ENCODE measurements at regions not wholly inside any gene's neighbourhood (a gene's known extent, or its start where the extent isn't known, plus 50 kb on each side); places are given as distances from the start of the nearest gene placed in this dataset.

- Histone ChIP-seq H3K36me3 (ENCODE audit: insufficient read depth, low read length) (no peaks in the 10 kb centered on the region), H3K27me3 (ENCODE audit: insufficient read depth, low read depth, low read length) (no peaks in the 10 kb centered on the region), H3K79me2 (replicated peaks; ENCODE audit: insufficient read depth, low read length) (no peaks in the 10 kb centered on the region), H4K20me1 (ENCODE audit: insufficient read depth) (no peaks in the 10 kb centered on the region), H3K9me3 (ENCODE audit: low read length) (no peaks in the 10 kb centered on the region), H3K27ac (ENCODE audit: low read length) (no peak overlapping the region), H2AFZ (ENCODE audit: low read depth, low read length) (no peak overlapping the region), H3F3A (ENCODE audit: insufficient read depth, low read length, poor library complexity, severe bottlenecking) (no peaks in the 10 kb centered on the region), H3K9me2 (ENCODE audit: insufficient read depth, low read length) (no peaks in the 10 kb centered on the region), H3K4me3 (ENCODE audit: low read length) (no peak overlapping the region), H3K4me2 (ENCODE audit: low read length) (no peak overlapping the region), H3K9ac (ENCODE audit: low read length) (no peak overlapping the region)
- peak; percentile 30 for TF ChIP-seq RAD21 (conservative IDR thresholded peaks at IDR 0.05)
- no peak for TF ChIP-seq TAF1 (IDR thresholded peaks at IDR 0.05; ENCODE audit: low read depth)
Observed at GRCh38 chr13:79112016-79112415, 294.0 kb downstream of the RBM26 start.

GRCh38 chr13:79108914-79109643, 297.0 kb downstream of the RBM26 start:
- Histone ChIP-seq H3K36me3 (ENCODE audit: insufficient read depth, low read length) (no peaks in the 10 kb centered on the region), H3K4me3 (ENCODE audit: low read length) (no peak overlapping the region), H3K27ac (ENCODE audit: low read length) (no peak overlapping the region), H3K9ac (ENCODE audit: low read length) (no peak overlapping the region), H3F3A (ENCODE audit: insufficient read depth, low read length, poor library complexity, severe bottlenecking) (no peaks in the 10 kb centered on the region), H3K4me2 (ENCODE audit: low read length) (no peak overlapping the region), H4K20me1 (ENCODE audit: insufficient read depth) (no peaks in the 10 kb centered on the region), H2AFZ (ENCODE audit: low read depth, low read length) (no peak overlapping the region), H3K79me2 (replicated peaks; ENCODE audit: insufficient read depth, low read length) (no peaks in the 10 kb centered on the region), H3K9me3 (ENCODE audit: low read length) (no peaks in the 10 kb centered on the region), H3K27me3 (ENCODE audit: insufficient read depth, low read depth, low read length) (no peaks in the 10 kb centered on the region), H3K9me2 (ENCODE audit: insufficient read depth, low read length) (no peaks in the 10 kb centered on the region)
- TF ChIP-seq EP300 (conservative IDR thresholded peaks at IDR 0.05; ENCODE audit: poor library complexity, severe bottlenecking) (no peak), RAD21 (conservative IDR thresholded peaks at IDR 0.05) (no peak), SMC3 (conservative IDR thresholded peaks at IDR 0.05; ENCODE audit: poor library complexity) (no peak), POLR2AphosphoS5 (IDR thresholded peaks at IDR 0.05) (no peak), CTCF (IDR thresholded peaks at IDR 0.05; ENCODE audit: poor library complexity, severe bottlenecking) (no peak), REST (IDR thresholded peaks at IDR 0.05; ENCODE audit: borderline replicate concordance) (no peak), EZH2 (IDR thresholded peaks at IDR 0.05; ENCODE audit: borderline replicate concordance, insufficient read depth, low read length, poor library complexity, severe bottlenecking) (no peak)

GRCh38 chr13:79098596-79098995, 307.5 kb downstream of the RBM26 start:
- no peak overlapping the region for H3K27ac ChIP-seq (ENCODE audit: low read length)
- H2AFZ ChIP-seq (ENCODE audit: low read depth, low read length): no peak overlapping the region
- H3F3A ChIP-seq (ENCODE audit: insufficient read depth, low read length, poor library complexity, severe bottlenecking): no peaks in the 10 kb centered on the region
- H3K79me2 ChIP-seq (replicated peaks; ENCODE audit: insufficient read depth, low read length): no peaks in the 10 kb centered on the region
- no peaks in the 10 kb centered on the region for H4K20me1 ChIP-seq (ENCODE audit: insufficient read depth)
- H3K4me3 ChIP-seq (ENCODE audit: low read length): no peak overlapping the region
- no peaks in the 10 kb centered on the region for H3K36me3 ChIP-seq (ENCODE audit: insufficient read depth, low read length)
- H3K9me3 ChIP-seq (ENCODE audit: low read length): no peaks in the 10 kb centered on the region
- H3K27me3 ChIP-seq (ENCODE audit: insufficient read depth, low read depth, low read length): no peaks in the 10 kb centered on the region
- TF ChIP-seq TAF1 (IDR thresholded peaks at IDR 0.05; ENCODE audit: low read depth) (no peak), REST (IDR thresholded peaks at IDR 0.05; ENCODE audit: borderline replicate concordance) (no peak), SMC3 (conservative IDR thresholded peaks at IDR 0.05; ENCODE audit: poor library complexity) (no peak)
- no peak overlapping the region for H3K9ac ChIP-seq (ENCODE audit: low read length)
- H3K9me2 ChIP-seq (ENCODE audit: insufficient read depth, low read length): no peaks in the 10 kb centered on the region
- H3K4me2 ChIP-seq (ENCODE audit: low read length): no peak overlapping the region
